ENCODE measurements at regions not wholly inside any gene's neighbourhood (a gene's known extent, or its start where the extent isn't known, plus 50 kb on each side); places are given as distances from the start of the nearest gene placed in this dataset.

DNA sequence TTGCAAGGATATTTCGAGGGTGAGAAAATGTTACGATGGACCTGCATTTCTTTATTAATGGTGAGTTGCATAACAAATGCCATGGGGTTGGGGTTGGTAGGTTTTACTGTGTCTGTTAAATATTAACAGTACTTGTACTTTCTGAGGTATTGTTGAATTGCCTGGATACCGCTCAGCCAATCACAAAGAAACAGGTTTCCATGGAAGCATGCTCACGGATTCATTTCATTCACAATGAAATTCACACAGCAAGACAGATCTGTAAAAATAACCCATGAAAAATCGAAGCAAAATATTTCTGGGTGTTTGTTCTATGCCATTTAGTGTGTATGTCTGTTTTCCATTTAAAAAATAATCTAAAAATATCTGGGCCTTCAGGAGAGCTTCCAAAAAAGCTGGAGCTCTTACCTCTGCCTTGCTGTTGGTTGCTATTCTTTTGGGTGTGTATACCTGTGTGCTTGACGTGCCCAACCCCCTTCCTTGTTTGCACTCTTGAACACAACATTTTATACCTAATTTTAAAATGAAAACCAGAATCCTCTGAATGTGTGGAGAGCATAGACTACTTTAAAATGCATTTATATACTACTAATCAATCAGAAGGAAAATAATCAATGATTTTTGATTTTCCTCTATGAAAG lies 479.8 kb upstream of the TBL1XR1 start:
- no peak overlapping the region for H3K4me3 ChIP-seq (ENCODE audit: low read length)
- DNase-seq (ENCODE audit: low read depth) = no peak
- TF ChIP-seq, protein P1, sequence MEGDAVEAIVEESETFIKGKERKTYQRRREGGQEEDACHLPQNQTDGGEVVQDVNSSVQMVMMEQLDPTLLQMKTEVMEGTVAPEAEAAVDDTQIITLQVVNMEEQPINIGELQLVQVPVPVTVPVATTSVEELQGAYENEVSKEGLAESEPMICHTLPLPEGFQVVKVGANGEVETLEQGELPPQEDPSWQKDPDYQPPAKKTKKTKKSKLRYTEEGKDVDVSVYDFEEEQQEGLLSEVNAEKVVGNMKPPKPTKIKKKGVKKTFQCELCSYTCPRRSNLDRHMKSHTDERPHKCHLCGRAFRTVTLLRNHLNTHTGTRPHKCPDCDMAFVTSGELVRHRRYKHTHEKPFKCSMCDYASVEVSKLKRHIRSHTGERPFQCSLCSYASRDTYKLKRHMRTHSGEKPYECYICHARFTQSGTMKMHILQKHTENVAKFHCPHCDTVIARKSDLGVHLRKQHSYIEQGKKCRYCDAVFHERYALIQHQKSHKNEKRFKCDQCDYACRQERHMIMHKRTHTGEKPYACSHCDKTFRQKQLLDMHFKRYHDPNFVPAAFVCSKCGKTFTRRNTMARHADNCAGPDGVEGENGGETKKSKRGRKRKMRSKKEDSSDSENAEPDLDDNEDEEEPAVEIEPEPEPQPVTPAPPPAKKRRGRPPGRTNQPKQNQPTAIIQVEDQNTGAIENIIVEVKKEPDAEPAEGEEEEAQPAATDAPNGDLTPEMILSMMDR (conservative IDR thresholded peaks at IDR 0.05; ENCODE audit: low read depth, low read length) = no peak

DNA sequence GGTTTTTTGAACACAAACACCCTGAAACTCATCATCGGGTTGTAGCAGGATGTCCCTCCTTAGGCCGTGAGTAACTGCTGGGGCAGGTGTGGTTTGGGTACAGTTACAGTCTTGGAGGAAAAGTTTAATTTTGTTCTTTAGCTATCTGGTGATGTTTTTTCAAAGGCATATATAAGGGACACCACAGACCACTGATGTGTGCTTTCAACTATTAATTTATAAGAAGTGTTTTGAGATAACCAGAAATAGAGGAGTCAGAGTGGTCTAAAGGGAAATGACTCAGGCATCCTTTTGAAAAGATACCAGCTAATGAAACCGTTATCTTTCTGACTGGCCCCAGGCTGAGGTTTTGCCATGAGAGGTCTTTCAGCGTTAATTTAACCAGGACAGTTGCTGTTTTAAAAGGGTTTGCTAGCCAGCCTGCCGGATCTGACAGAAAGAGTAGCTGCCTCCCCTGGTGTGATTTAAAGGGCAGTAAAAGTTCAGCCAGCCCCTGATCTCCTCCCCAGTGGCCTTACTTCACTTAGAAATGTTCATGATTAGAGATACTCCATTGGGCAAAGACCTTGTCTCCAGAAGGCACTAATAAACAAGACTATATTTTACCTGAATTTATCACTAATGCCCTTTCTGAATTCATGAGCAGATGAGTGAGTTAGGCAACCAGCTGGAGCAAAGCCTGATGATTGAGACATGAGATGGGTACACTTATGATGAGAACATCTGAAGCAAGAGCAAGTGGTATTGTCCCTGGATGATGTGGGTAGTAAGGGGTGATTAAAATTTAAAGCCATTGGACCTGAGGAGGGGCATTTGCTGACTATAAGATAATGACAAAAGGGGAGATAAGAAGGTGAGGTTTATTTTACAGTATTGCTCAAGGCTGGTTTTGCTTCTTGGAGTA lies 482.5 kb upstream of the TBL1XR1 start:
- TF ChIP-seq, protein P1 (conservative IDR thresholded peaks at IDR 0.05; ENCODE audit: low read depth, low read length) = no peak
- DNase-seq (ENCODE audit: low read depth) = peak; percentile 12
- no peak overlapping the region for H3K4me3 ChIP-seq (ENCODE audit: low read length)

DNA sequence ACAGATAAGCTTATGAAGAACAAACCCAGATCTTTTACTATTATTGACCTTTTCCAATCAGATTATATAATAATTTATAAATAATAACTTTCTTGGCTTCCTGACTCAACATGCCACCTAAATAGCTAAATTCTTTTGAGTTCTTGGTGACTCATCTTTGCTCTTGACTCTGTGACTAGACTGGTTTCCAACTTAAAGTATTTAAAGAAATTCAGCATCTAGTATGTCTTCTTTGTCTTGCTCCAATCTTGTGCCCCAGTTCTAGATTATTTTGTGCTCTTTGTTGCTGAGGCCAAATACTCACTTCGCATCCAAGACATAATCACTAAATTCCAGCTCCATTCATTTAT lies 483.2 kb upstream of the TBL1XR1 start:
- TF ChIP-seq, protein P1 (conservative IDR thresholded peaks at IDR 0.05; ENCODE audit: low read depth, low read length) = no peak
- no peak for DNase-seq (ENCODE audit: low read depth)
- H3K4me3 ChIP-seq (ENCODE audit: low read length) = no peak overlapping the region

DNA sequence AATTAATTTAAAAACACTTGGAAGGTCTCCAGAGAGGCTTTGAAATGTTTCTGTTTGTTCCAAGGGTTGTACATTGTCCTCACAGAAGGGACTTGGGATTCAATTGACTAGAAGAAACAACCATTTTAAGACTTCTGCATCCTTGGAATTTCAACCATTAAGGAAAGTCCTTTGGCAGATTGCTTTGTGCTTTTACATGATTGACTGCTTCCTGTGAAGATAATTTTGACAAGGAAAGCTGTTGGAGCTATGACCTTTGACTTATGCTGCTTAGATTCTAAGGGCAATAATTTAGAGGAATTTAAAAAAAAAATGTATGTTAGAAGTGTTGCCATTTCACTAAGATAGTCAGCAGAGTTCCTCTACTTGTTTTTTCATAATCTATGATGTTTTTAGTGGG lies 483.9 kb upstream of the TBL1XR1 start:
- TF ChIP-seq, protein P1 (conservative IDR thresholded peaks at IDR 0.05; ENCODE audit: low read depth, low read length) = no peak
- H3K4me3 ChIP-seq (ENCODE audit: low read length) = no peak overlapping the region
- no peak for DNase-seq (ENCODE audit: low read depth)

DNA sequence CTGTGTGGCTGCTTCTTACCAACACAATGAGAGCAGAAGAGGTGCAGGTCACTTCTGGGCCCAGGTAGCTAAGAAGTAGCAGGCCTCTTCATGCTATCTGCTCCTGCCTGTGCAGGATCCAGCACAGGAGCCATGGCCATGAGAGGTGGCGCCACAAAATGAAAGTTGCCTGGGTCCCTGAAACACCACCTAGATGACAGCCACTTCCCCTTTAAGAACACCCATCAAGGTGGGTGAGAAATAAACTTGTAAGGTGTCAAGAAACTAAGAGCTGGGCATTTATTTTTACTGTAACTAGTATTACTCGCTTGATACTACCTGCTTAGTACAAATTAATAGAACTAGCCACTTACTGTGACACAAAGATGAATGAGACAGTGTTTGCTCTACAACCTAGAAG lies 484.6 kb upstream of the TBL1XR1 start:
- TF ChIP-seq, protein P1 (conservative IDR thresholded peaks at IDR 0.05; ENCODE audit: low read depth, low read length) = no peak

DNA sequence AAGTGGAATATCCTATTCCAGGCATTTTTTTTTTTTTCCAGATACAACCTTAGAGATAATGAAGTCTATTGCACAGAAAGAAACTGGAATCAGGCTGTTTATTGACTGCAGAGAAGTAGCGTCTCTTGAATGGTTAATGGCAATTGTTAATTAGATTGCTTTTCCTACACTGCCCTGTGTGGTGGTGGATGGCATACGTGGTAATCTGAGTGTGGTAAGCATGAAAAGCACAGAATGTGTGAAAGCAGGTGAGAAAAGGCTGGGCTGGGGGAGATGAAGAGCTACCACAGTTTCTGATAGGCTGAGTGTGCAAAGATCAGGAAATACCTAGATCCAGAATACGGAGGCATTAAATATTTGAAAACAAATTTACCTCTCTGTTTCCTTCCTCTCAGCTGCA lies 486.3 kb upstream of the TBL1XR1 start:
- H3K4me3 ChIP-seq (ENCODE audit: low read length) = no peak overlapping the region
- TF ChIP-seq, protein P1 (conservative IDR thresholded peaks at IDR 0.05; ENCODE audit: low read depth, low read length) = no peak
- no peak for DNase-seq (ENCODE audit: low read depth)

More for the DNA sequence above, 484.6 kb upstream of the TBL1XR1 start:
- no peak for DNase-seq (ENCODE audit: low read depth)
- no peak overlapping the region for H3K4me3 ChIP-seq (ENCODE audit: low read length)

DNA sequence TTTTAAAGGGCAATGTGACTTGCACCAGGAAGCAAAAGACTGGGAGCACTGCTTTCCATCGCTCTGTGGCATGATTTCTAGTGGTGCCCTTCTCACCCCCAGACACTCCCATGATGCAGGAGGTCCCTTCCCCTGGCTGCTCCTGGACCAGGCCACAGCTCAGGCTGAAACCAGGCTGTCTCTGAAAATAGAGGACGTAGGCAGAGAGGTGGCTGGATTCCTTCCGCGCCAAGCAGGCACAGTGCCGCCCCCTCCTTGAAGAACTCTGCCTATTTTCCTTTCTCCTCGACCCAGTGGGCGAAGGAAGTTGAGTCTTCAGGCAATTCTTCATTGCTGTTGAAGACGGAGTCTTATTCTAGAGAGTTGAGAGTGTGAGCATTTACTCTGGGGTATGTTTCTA lies 489.4 kb upstream of the TBL1XR1 start:
- no peak for DNase-seq (ENCODE audit: low read depth)
- TF ChIP-seq, protein P1 (conservative IDR thresholded peaks at IDR 0.05; ENCODE audit: low read depth, low read length) = no peak

More for the DNA sequence above, 489.4 kb upstream of the TBL1XR1 start:
- no peak overlapping the region for H3K4me3 ChIP-seq (ENCODE audit: low read length)
